H4 (cell line): ENCODE measurements at regions not wholly inside any gene's neighbourhood (a gene's known extent, or its start where the extent isn't known, plus 50 kb on each side); places are given as distances from the start of the nearest gene placed in this dataset.
"Not testable (repeated sequence)": the region's sequence is repeated elsewhere in the genome, so short reads cannot be mapped to it uniquely, and the experiment has no call there.

Source experiments
- DNase-seq: peaks from one replicate; pipeline ENCODE4 v3.0.0-alpha.2; 2015; ENCODE audit warnings: low spot score

GRCh38 chr6:88499845-88500699 lies 333.9 kb upstream of the CNR1 start:
- no peak for DNase-seq

- DNase-seq, result no peak
These were observed 333.3 kb upstream of the CNR1 start for GRCh38 chr6:88499436-88499835.

- DNase-seq, result not testable (repeated sequence)
These were observed 331.3 kb upstream of the CNR1 start for GRCh38 chr6:88497403-88497802.

GRCh38 chr6:88494401-88495140 lies 328.4 kb upstream of the CNR1 start:
- DNase-seq, result no peak

- DNase-seq, result no peak
These were observed 327.6 kb upstream of the CNR1 start for GRCh38 chr6:88493717-88494116.

- DNase-seq, result peak; percentile 28
These were observed 326.7 kb upstream of the CNR1 start for GRCh38 chr6:88492824-88493223.

- DNase-seq, result no peak
These were observed 326.1 kb upstream of the CNR1 start for GRCh38 chr6:88492241-88492640.

- no peak for DNase-seq
These were observed 325.2 kb upstream of the CNR1 start for GRCh38 chr6:88491266-88491880.

- DNase-seq, result no peak
These were observed 324.7 kb upstream of the CNR1 start for GRCh38 chr6:88490908-88491264.

- no peak for DNase-seq
These were observed 324.2 kb upstream of the CNR1 start for GRCh38 chr6:88490195-88490907.

GRCh38 chr6:88483424-88483823 lies 317.3 kb upstream of the CNR1 start:
- no peak for DNase-seq

GRCh38 chr6:88482465-88482864 lies 316.3 kb upstream of the CNR1 start:
- DNase-seq, result no peak

- no peak for DNase-seq
These were observed 315.4 kb upstream of the CNR1 start for GRCh38 chr6:88481519-88481918.

- no peak for DNase-seq
These were observed 314.7 kb upstream of the CNR1 start for GRCh38 chr6:88480816-88481215.

- no peak for DNase-seq
These were observed 311.3 kb upstream of the CNR1 start for GRCh38 chr6:88477413-88477812.

GRCh38 chr6:88476388-88476787 lies 310.2 kb upstream of the CNR1 start:
- DNase-seq, result no peak

- no peak for DNase-seq
These were observed 308.6 kb upstream of the CNR1 start for GRCh38 chr6:88474720-88475119.

- no peak for DNase-seq
These were observed 307.4 kb upstream of the CNR1 start for GRCh38 chr6:88473589-88473988.

- no peak for DNase-seq
These were observed 306.8 kb upstream of the CNR1 start for GRCh38 chr6:88472851-88473525.

- no peak for DNase-seq
These were observed 293.5 kb upstream of the CNR1 start for GRCh38 chr6:88459643-88460042.

- DNase-seq, result no peak
These were observed 293.0 kb upstream of the CNR1 start for GRCh38 chr6:88459189-88459588.

GRCh38 chr6:88458662-88459061 lies 292.5 kb upstream of the CNR1 start:
- DNase-seq, result no peak
